GM19463 (cell line): ENCODE measurements at regions not wholly inside any gene's neighbourhood (a gene's known extent, or its start where the extent isn't known, plus 50 kb on each side); places are given as distances from the start of the nearest gene placed in this dataset.

ENCODE experiments used
- ATAC-seq: cut with Tn5 transposase; IDR thresholded peaks from one replicate; pipeline ENCODE4 v1.9.1; 2021; ENCODE audit warnings: mild to moderate bottlenecking, moderate library complexity; ENCODE audit not compliant: unreplicated experiment

DNA sequence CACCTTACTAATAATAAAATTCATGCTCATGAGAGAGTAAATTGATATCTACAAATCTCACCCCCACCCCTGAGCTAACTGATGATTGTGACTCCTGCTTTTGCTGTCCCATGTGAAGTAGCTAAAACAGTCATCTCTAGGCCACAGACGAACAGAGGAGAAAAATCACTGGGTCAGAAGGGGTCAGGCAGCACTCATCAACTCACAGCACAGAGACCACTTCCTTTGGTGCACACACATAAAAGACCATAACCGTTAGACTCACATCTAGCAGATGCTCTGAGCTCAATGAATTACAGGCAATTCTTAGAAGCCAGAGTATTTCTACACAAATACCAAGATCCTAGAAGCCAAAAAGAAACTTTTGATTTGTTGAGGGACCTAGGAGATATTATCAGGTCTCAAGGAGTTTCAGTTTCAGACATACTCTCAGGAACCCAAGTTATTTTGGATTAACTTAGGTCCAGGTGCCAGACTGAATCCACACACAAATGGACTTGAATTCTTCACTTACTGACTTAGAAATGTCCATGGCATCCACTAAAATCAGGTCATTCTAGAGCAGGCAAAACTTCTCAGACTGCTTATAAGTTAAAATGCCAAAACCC is 65.0 kb upstream of the TES start:
- ATAC-seq, result peak; percentile 81

DNA sequence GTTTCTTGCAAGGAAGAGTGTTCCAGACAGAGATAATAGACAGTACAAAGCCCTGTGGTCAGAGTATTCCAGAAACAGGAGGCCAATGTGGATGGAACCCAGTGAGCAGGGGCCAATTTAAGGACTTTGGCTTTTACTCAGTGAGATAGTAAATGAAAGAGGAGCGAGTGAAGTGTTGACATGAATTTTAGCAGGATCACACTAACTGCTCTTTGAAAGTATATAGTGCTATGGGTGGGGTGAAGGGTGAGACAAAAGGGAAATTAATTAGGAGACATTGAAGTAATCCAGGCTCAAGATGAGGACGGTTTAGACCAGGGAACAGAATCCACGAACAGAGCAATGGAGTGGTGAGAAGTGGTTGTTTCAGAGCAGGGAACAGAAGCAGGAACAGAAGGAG is 62.2 kb upstream of the TES start:
- ATAC-seq, result no peak

DNA sequence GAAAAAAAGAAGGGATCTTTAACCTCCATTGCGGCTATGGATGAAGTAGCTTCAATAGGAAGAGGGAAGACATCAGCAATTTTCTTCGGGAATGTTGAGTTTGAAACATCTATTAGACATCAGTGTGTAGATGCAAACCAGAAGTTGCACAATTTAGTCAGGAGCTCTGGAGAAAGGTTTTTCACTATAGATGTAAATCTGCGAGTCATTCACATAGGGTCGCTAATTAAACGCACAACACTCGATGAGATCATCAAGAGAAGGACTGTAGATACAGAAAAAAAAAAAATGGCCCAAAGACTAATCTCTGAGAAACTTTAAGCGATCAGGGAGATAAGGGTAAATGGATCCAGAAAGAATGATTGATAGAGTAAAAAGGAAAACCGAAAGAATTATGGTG is 61.7 kb upstream of the TES start:
- no peak for ATAC-seq

DNA sequence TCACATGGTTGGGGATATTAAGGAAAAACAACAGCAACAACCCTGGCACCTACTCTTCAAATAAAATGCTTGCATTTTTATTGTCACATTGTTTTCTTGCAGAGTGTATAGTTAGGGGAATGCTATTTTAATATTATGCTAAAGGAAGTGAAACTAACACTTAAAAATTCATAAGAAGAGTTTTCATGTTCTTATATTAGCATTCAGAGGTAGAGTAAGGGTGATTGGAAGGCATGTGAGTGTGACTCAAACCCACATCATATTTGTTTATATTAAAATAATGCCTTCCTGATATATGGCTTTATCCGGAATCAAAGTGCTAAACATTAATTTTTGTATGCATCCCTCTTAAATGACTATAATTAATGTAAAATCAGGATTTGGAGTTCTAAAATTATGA is 59.8 kb upstream of the TES start:
- ATAC-seq, result peak; percentile 93

DNA sequence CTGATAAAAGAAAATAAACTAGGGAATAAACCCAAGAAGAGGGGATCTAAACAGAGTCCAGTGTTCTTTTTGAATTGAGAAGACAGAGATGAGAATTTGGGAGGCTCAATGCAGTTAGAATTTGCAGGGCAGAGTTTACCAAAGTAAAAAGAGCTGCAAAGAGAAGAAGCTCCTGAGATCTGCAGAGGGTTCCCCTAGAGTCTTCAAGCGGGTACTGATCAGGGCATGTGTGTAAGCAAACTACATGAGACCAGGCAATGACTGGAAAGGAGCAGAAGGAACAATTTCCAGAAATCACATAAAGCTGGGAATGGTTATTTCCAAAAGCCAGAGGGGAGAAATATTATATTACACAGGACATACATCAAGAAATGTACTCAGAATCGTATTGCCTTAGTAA is 58.1 kb upstream of the TES start:
- ATAC-seq, result no peak

DNA sequence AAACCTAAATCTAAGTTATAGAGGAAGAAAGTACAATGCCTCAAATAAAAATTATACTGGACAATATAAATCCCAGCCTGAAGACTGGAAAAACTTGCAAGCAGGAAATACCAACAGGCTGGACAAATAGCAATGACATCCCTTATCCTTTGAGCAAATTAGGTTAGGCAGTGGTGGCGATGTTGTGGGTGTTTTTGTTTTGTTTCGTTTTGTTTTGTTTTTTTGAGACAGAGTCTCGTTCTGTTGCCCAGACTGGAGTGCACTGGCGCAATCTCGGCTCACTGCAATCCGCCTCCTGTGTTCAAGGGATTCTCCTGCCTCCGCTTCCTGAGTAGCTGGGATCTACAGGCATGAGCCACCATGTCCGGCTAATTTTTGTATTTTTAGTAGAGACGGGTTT is 57.3 kb upstream of the TES start:
- ATAC-seq, result no peak

DNA sequence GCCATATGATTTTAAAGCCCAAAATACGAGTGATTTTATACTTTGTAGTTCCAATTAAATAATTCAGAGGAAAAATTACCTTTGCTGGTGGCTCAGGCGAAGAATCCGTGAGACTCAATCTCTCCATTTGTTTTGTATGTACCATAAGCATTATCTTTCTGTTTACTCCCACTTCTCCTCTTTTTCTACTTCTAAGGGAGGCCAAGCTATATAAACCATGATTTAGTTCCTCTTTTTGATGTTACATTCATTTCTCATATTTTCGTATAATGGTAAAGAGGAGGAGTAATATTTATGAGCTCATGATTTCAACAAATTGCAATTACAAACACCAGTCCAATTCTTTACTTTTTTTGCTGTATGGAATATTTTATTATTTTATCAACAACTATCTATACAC is 50.6 kb upstream of the TES start:
- ATAC-seq, result no peak
